ENCODE measurements at regions not wholly inside any gene's neighbourhood (a gene's known extent, or its start where the extent isn't known, plus 50 kb on each side); places are given as distances from the start of the nearest gene placed in this dataset.
"Not testable (repeated sequence)": the region's sequence is repeated elsewhere in the genome, so short reads cannot be mapped to it uniquely, and the experiment has no call there.

GRCh38 chr13:88622362-88622973, 951.3 kb downstream of the SLITRK5 start:
- no peak for DNase-seq

GRCh38 chr13:88623150-88623549, 952.0 kb downstream of the SLITRK5 start:
- DNase-seq, result no peak

- DNase-seq, result no peak
Observed at GRCh38 chr13:88627071-88627470, 955.9 kb downstream of the SLITRK5 start.

GRCh38 chr13:88628882-88629281, 957.7 kb downstream of the SLITRK5 start:
- no peak for DNase-seq

GRCh38 chr13:88637935-88638334, 966.8 kb downstream of the SLITRK5 start:
- no peak for DNase-seq

- DNase-seq, result no peak
Observed at GRCh38 chr13:88643233-88643632, 972.1 kb downstream of the SLITRK5 start.

GRCh38 chr13:88648598-88649373, 977.6 kb downstream of the SLITRK5 start:
- DNase-seq, result no peak

- no peak for DNase-seq
Observed at GRCh38 chr13:88649855-88650254, 978.7 kb downstream of the SLITRK5 start.

- no peak for DNase-seq
Observed at GRCh38 chr13:88651531-88651930, 980.4 kb downstream of the SLITRK5 start.

GRCh38 chr13:88656751-88657150, 985.6 kb downstream of the SLITRK5 start:
- DNase-seq, result no peak

- no peak for DNase-seq
Observed at GRCh38 chr13:88670509-88670908, 999.3 kb downstream of the SLITRK5 start.

GRCh38 chr13:88674841-88675240, 1003.7 kb downstream of the SLITRK5 start:
- DNase-seq, result no peak

- DNase-seq, result no peak
Observed at GRCh38 chr13:88675347-88675996, 1004.3 kb downstream of the SLITRK5 start.

- no peak for DNase-seq
Observed at GRCh38 chr13:88676016-88676415, 1004.8 kb downstream of the SLITRK5 start.

- no peak for DNase-seq
Observed at GRCh38 chr13:88685459-88685858, 1014.3 kb downstream of the SLITRK5 start.

GRCh38 chr13:88701551-88701950, 1030.4 kb downstream of the SLITRK5 start:
- no peak for DNase-seq

- DNase-seq, result no peak
Observed at GRCh38 chr13:88704600-88705275, 1033.6 kb downstream of the SLITRK5 start.

GRCh38 chr13:88707646-88708045, 1036.5 kb downstream of the SLITRK5 start:
- DNase-seq, result no peak

GRCh38 chr13:88717946-88718345, 1046.8 kb downstream of the SLITRK5 start:
- DNase-seq, result no peak

- no peak for DNase-seq
Observed at GRCh38 chr13:88718781-88719180, 1047.6 kb downstream of the SLITRK5 start.

- no peak for DNase-seq
Observed at GRCh38 chr13:88726075-88726474, 1054.9 kb downstream of the SLITRK5 start.

- DNase-seq, result not testable (repeated sequence)
Observed at GRCh38 chr13:88727236-88727635, 1056.1 kb downstream of the SLITRK5 start.

- DNase-seq, result no peak
Observed at GRCh38 chr13:88729605-88730004, 1058.4 kb downstream of the SLITRK5 start.

GRCh38 chr13:88736026-88736425, 1064.9 kb downstream of the SLITRK5 start:
- DNase-seq, result no peak
